ENCODE measurements at regions not wholly inside any gene's neighbourhood (a gene's known extent, or its start where the extent isn't known, plus 50 kb on each side); places are given as distances from the start of the nearest gene placed in this dataset.
"Not testable (repeated sequence)": the region's sequence is repeated elsewhere in the genome, so short reads cannot be mapped to it uniquely, and the experiment has no call there.

DNA sequence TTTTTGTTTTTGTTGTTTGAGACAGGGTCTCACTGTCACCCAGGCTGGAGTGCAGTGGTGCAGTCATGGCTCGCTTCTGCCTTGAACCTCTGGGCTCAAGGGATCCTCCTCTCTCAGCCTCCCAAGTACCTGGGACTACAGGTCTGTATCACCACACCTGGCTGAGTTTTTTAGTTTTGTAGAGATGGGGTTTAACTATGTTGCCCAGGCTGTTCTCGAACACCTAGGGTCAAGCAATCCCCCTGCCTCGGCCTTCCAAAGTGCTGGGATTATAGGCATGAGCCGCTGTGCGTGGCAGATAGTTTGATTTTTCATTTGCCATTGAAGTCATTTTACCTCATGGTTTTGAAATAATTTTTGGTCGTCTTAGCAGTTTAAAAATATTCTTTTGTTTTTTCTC, 94.3 kb upstream of the EIF5 start:
- Mint-ChIP-seq H3K27me3 (ENCODE audit: low read depth) (peaks cover 4% of the 10 kb centered on the region), H3K4me3 (no peak overlapping the region), H3K4me1 (peaks cover 19% of the 10 kb centered on the region), H3K9me3 (peaks cover 29% of the 10 kb centered on the region), H3K27ac (no peak overlapping the region), H3K36me3 (ENCODE audit: low read depth) (peaks cover 12% of the 10 kb centered on the region)
- TF ChIP-seq, protein P1, sequence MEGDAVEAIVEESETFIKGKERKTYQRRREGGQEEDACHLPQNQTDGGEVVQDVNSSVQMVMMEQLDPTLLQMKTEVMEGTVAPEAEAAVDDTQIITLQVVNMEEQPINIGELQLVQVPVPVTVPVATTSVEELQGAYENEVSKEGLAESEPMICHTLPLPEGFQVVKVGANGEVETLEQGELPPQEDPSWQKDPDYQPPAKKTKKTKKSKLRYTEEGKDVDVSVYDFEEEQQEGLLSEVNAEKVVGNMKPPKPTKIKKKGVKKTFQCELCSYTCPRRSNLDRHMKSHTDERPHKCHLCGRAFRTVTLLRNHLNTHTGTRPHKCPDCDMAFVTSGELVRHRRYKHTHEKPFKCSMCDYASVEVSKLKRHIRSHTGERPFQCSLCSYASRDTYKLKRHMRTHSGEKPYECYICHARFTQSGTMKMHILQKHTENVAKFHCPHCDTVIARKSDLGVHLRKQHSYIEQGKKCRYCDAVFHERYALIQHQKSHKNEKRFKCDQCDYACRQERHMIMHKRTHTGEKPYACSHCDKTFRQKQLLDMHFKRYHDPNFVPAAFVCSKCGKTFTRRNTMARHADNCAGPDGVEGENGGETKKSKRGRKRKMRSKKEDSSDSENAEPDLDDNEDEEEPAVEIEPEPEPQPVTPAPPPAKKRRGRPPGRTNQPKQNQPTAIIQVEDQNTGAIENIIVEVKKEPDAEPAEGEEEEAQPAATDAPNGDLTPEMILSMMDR (IDR thresholded peaks at IDR 0.05; ENCODE audit: unreplicated experiment in 3 of 3) = no peak

GRCh38 chr14:103241531-103241930, 92.5 kb upstream of the EIF5 start:
- H3K4me3 Mint-ChIP-seq = no peak overlapping the region
- peaks cover 14% of the 10 kb centered on the region for H3K4me1 Mint-ChIP-seq
- peaks cover 12% of the 10 kb centered on the region for H3K36me3 Mint-ChIP-seq (ENCODE audit: low read depth)
- H3K9me3 Mint-ChIP-seq = peaks cover 21% of the 10 kb centered on the region
- peaks cover 4% of the 10 kb centered on the region for H3K27me3 Mint-ChIP-seq (ENCODE audit: low read depth)
- H3K27ac Mint-ChIP-seq = no peak overlapping the region
- TF ChIP-seq, protein P1 (IDR thresholded peaks at IDR 0.05; ENCODE audit: unreplicated experiment in 3 of 3) = no peak

- TF ChIP-seq, protein P1 (IDR thresholded peaks at IDR 0.05; ENCODE audit: unreplicated experiment in 3 of 3) = no peak
- Mint-ChIP-seq H3K4me3 (no peak overlapping the region), H3K9me3 (peaks cover 7% of the 10 kb centered on the region)
Observed at GRCh38 chr14:103243764-103244737, 90.0 kb upstream of the EIF5 start.

GRCh38 chr14:103245624-103246031, 88.4 kb upstream of the EIF5 start:
- not testable (repeated sequence) for H3K9me3 Mint-ChIP-seq; H3K36me3 Mint-ChIP-seq (ENCODE audit: low read depth); H3K4me3 Mint-ChIP-seq
- Mint-ChIP-seq H3K4me1 (peaks cover 18% of the 10 kb centered on the region), H3K27me3 (ENCODE audit: low read depth) (peaks cover 13% of the 10 kb centered on the region), H3K27ac (peak overlapping the region in 2 of 3 experiments; percentile 76 to 90)

More at GRCh38 chr14:103243764-103244737, 90.0 kb upstream of the EIF5 start:
- H3K27ac Mint-ChIP-seq = peak overlapping the region; percentile 14 to 86 (median 37)
- peaks cover 3% of the 10 kb centered on the region for H3K36me3 Mint-ChIP-seq (ENCODE audit: low read depth)
- peaks cover 14% of the 10 kb centered on the region for H3K4me1 Mint-ChIP-seq
- H3K27me3 Mint-ChIP-seq (ENCODE audit: low read depth) = peaks cover 13% of the 10 kb centered on the region

DNA sequence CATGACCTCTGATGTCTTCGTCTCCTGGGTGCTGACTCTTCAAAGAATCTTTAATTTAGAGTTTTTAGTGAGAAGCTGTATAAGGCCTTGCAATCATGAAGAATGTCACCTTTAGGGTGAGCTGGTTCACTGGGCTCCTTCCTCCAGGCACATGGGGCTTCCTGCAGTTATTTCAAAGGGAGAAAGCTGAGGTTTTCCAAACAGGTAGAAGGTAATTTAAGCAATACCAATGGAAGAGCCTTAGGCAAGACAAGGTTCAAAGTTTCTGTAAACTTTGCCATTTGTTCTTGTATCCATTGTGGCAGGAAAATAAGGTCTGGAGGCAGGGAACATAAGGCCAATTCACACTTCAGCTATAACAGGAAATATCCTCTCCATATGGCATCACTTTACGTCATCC, 88.0 kb upstream of the EIF5 start:
- TF ChIP-seq, protein P1 (IDR thresholded peaks at IDR 0.05; ENCODE audit: unreplicated experiment in 3 of 3) = no peak
- Mint-ChIP-seq H3K4me1 (peaks cover 18% of the 10 kb centered on the region), H3K27ac (peak overlapping the region in 1 of 3 experiments; percentile 90), H3K27me3 (ENCODE audit: low read depth) (peaks cover 16% of the 10 kb centered on the region), H3K4me3 (no peak overlapping the region), H3K36me3 (ENCODE audit: low read depth) (no peaks in the 10 kb centered on the region), H3K9me3 (peaks cover 3% of the 10 kb centered on the region)

DNA sequence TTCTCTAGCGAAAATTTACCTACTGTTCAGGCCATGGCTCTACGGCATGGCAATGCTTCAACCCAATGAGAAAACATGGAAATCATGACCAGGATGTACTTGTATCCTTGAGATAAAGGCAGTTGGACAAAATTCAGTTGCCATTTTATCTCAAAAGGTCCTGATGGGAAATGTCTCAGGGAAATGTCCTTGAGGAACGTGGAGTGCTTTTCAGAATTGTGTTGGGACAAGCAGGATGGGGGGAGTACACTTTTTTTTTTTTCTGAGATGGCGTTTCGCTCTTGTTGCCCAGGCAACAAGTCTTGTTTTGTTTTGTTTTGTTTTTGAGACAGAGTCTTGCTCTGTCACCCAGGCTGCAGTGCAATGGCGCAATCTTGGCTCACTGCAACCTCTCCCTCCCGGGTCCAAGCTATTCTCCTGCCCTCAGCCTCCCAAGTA, 86.8 kb upstream of the EIF5 start:
- Mint-ChIP-seq H3K27me3 (ENCODE audit: low read depth) (peaks cover 19% of the 10 kb centered on the region), H3K4me3 (no peak overlapping the region), H3K36me3 (ENCODE audit: low read depth) (no peaks in the 10 kb centered on the region), H3K4me1 (peaks cover 18% of the 10 kb centered on the region), H3K9me3 (peaks cover 4% of the 10 kb centered on the region), H3K27ac (no peak overlapping the region)
- TF ChIP-seq, protein P1 (IDR thresholded peaks at IDR 0.05; ENCODE audit: unreplicated experiment in 3 of 3) = no peak
